ENCODE measurements at regions not wholly inside any gene's neighbourhood (a gene's known extent, or its start where the extent isn't known, plus 50 kb on each side); places are given as distances from the start of the nearest gene placed in this dataset.

GRCh38 chrX:138534410-138534809 is 177.1 kb downstream of the FGF13 start:
- no peak for DNase-seq

GRCh38 chrX:138519296-138519695 is 192.2 kb downstream of the FGF13 start:
- DNase-seq = peak; percentile 5

GRCh38 chrX:138504273-138504672 is 207.2 kb downstream of the FGF13 start:
- DNase-seq = no peak

GRCh38 chrX:138492371-138492770 is 219.1 kb downstream of the FGF13 start:
- DNase-seq = no peak

- no peak for DNase-seq
Observed at GRCh38 chrX:138487866-138488265, 223.7 kb downstream of the FGF13 start.

- no peak for DNase-seq
Observed at GRCh38 chrX:138485767-138486166, 225.8 kb downstream of the FGF13 start.

- no peak for DNase-seq
Observed at GRCh38 chrX:138485224-138485623, 226.3 kb downstream of the FGF13 start.

GRCh38 chrX:138484451-138484850 is 227.1 kb downstream of the FGF13 start:
- DNase-seq = no peak

- DNase-seq = no peak
Observed at GRCh38 chrX:138481649-138482048, 229.9 kb downstream of the FGF13 start.

GRCh38 chrX:138463476-138463875 is 248.0 kb downstream of the FGF13 start:
- DNase-seq = no peak

Data from NCI-H526 treated with DMSO at 0.1 percent for 48 hours (cell line).